ENCODE measurements at regions not wholly inside any gene's neighbourhood (a gene's known extent, or its start where the extent isn't known, plus 50 kb on each side); places are given as distances from the start of the nearest gene placed in this dataset.

GRCh38 chr9:13915591-13916301 is 398.2 kb downstream of the NFIB start:
- no peak overlapping the region for H2BK12ac ChIP-seq (ENCODE audit: insufficient read length, low read depth, low read length)
- H2BK20ac ChIP-seq (ENCODE audit: low read depth, low read length, poor library complexity, severe bottlenecking) = no peak overlapping the region
- no peak overlapping the region for H3K18ac ChIP-seq (ENCODE audit: insufficient read length, low read depth, low read length)
- no peaks in the 10 kb centered on the region for H3K27me3 ChIP-seq (ENCODE audit: insufficient read depth, low read length)
- WGBS (ENCODE audit: extremely low coverage, insufficient read length, low lambda C conversion rate) = no CpG with 5 or more reads among the region's 4 CpGs
- no peaks in the 10 kb centered on the region for H4K20me1 ChIP-seq (ENCODE audit: control insufficient read depth, insufficient read depth, insufficient read length)
- H4K5ac ChIP-seq (ENCODE audit: insufficient read length, low read depth, low read length) = no peak overlapping the region
- no peak overlapping the region for H3K14ac ChIP-seq (ENCODE audit: insufficient read depth, low read length)
- no peak overlapping the region for H3K56ac ChIP-seq (ENCODE audit: insufficient read length, low read depth, low read length)
- H2AK5ac ChIP-seq (ENCODE audit: insufficient read length, low read length) = no peak overlapping the region
- H3T11ph ChIP-seq (ENCODE audit: low read length) = no peak overlapping the region
- H2BK15ac ChIP-seq (ENCODE audit: low read depth, low read length) = no peak overlapping the region
- H3K23ac ChIP-seq (ENCODE audit: insufficient read length, low read depth, low read length) = no peak overlapping the region
- H2AFZ ChIP-seq (ENCODE audit: low read length) = no peak overlapping the region
- Mint-ChIP-seq H3K27me3 (ENCODE audit: low read depth) (no peaks in the 10 kb centered on the region), H3K36me3 (ENCODE audit: insufficient read depth in 1 of 3, low read depth in 3 of 3) (no peaks in the 10 kb centered on the region), H3K9me3 (no peaks in the 10 kb centered on the region), H3K27ac (no peak overlapping the region; a peak in 1 of 7 replicates), H3K4me1 (no peaks in the 10 kb centered on the region), H3K4me3 (no peak overlapping the region)
- no peak overlapping the region for H3K9ac ChIP-seq (ENCODE audit: extremely low read depth, insufficient read length, low read length)
- DNase-seq = no peak
- TF ChIP-seq CTCF (conservative IDR thresholded peaks at IDR 0.05) = no peak
- no peaks in the 10 kb centered on the region for H3K23me2 ChIP-seq (ENCODE audit: insufficient read length, low read depth, low read length, poor library complexity, severe bottlenecking)
- no peak overlapping the region for H2BK120ac ChIP-seq (ENCODE audit: low read depth, low read length, poor library complexity, severe bottlenecking)
- no peak overlapping the region for H4K91ac ChIP-seq (ENCODE audit: insufficient read length, low read depth, low read length)
- no peak overlapping the region for H2BK5ac ChIP-seq (ENCODE audit: insufficient read length, low read length)
- no peaks in the 10 kb centered on the region for H3K79me1 ChIP-seq (ENCODE audit: insufficient read depth, low read depth, low read length, poor library complexity, severe bottlenecking)
- no peak overlapping the region for H3K27ac ChIP-seq (ENCODE audit: insufficient read length, low read depth, low read length)
- H3K79me2 ChIP-seq (ENCODE audit: insufficient read depth, low read length) = no peaks in the 10 kb centered on the region
- H4K8ac ChIP-seq (replicated peaks; ENCODE audit: insufficient read length, low read depth, low read length) = no peak overlapping the region
- no peaks in the 10 kb centered on the region for H3K4me1 ChIP-seq (ENCODE audit: insufficient read depth, low read length)
- no peaks in the 10 kb centered on the region for H3K9me3 ChIP-seq (ENCODE audit: control insufficient read depth, low read depth, low read length)
- no peak overlapping the region for H3K4ac ChIP-seq (ENCODE audit: low read depth, low read length)
- H3K4me2 ChIP-seq (ENCODE audit: insufficient read depth, insufficient read length, low read length) = no peak overlapping the region
